Fibroblast of peridontal ligament (primary cell): ENCODE measurements at regions not wholly inside any gene's neighbourhood (a gene's known extent, or its start where the extent isn't known, plus 50 kb on each side); places are given as distances from the start of the nearest gene placed in this dataset.
"Not testable (repeated sequence)": the region's sequence is repeated elsewhere in the genome, so short reads cannot be mapped to it uniquely, and the experiment has no call there.

Experiments
- DNase-seq: peaks from one replicate; pipeline ENCODE4 v3.0.0-alpha.2; 2010; ENCODE audit errors: extremely low read depth

- DNase-seq = no peak
Observed at GRCh38 chrX:121298499-121298898, 251.1 kb downstream of the GLUD2 start.

DNA sequence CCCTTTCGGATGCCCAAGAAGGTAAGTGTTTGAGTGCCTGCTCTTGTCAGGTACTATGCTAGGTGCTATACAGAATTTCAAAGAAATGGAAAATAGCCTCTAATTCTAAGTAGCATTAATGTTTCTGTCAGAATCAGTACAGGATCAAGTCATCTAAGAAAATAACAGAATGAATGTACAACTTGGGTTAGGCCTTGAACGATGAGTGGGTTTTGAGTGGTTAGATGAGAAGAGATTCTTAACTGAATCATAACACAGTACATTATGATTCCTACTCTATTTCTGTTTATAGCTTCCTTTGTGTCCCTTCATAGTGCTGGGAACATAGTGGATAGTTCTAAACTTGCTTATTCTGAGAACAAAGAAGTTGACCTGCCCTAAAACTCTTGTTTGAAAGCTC lies 253.9 kb downstream of the GLUD2 start:
- no peak for DNase-seq

GRCh38 chrX:121301822-121302221 lies 254.4 kb downstream of the GLUD2 start:
- DNase-seq = no peak

GRCh38 chrX:121307449-121307848 lies 260.0 kb downstream of the GLUD2 start:
- DNase-seq = no peak

DNA sequence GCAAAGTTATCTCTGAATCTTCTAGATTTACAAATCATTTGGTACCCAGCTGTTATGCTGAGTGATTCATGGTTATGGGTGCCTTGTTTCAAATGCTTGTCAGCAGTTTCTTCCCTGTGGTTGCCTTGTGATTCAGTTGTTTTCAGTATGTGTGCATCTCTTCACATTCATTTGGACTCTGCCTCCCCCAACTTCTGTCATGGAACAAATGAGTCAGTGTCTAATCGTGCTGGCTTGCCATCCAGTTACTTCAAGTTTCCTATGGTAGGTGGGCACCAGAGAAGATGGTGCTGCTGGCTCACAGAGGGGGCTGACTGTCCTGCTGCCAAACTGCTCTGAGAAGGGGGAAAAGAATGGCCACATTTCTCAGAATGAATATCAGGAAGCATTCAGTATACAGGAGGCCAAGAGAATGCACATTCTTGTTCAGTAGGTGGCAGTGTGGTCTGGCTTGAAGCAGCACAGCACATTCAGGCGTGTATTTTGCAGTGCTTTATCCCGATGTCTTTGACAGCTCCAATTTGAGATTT lies 260.9 kb downstream of the GLUD2 start:
- DNase-seq = peak; percentile 19

- DNase-seq = no peak
Observed at GRCh38 chrX:121310820-121311219, 263.4 kb downstream of the GLUD2 start.

- DNase-seq = no peak
Observed at GRCh38 chrX:121320441-121320840, 273.0 kb downstream of the GLUD2 start.

DNA sequence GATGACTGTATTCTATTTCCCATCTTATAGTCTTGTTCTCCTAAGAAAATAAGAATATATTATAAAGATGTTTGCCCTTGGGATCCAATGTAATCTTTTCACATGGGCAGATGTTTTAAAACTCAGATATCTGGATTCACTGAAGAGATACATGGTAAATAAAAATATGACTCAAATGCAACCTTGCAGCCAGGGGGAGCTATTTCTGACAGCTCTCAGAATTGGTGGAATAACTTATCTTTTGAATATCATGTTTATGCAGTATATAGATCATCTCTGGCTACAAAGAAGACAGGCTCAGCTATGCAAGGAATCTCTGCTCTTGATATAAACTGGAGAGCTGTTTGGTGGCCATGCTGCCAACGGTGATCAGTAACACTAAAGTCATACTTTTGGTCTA lies 274.7 kb downstream of the GLUD2 start:
- DNase-seq = no peak

- DNase-seq = no peak
Observed at GRCh38 chrX:121323337-121323736, 275.9 kb downstream of the GLUD2 start.

DNA sequence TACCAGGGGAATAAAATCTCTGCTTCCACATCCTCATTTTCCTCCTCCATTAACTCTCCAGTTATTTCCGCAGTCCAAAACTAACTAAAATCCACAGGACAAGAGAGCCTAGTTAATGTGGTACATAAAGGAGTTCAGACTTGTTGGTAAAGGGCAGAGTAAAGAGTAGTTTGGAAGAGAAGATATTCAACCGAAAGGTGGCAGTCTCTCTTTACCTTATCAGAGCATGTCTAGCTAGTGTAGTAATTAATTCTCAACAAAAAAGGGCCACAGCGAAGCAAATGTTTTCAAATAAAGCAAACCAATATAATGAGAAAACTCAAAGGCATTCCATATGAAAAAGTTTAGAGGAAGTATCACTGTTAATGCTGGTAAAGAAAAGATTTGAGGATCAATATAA lies 286.5 kb downstream of the GLUD2 start:
- no peak for DNase-seq

DNA sequence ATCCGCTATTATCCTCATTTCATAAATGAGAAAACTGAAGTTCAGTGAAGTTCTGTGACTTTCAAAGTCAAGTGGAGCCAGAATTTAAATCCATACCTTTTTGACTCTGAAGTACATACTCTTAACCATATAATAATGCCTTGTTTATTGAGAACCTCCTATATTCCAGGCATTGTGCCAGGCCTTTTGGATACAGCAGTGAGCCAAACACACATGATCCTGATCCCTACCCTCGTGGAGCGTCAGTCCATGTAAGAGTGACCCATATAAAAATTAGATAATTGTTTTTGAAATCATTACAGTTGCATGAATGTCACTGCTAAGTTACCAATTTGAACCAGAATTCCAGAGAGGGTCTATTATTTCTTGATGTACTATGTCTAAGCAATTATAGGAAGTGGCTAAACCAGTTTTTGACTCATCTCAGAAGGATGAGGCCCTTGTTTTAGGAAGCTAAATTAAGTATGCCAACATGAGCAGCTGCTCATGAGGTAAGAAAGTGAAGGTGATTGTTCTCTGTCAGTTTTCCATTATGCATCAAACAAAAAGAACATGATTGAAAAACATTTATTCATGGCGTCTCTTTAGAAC lies 289.5 kb downstream of the GLUD2 start:
- DNase-seq = no peak

DNA sequence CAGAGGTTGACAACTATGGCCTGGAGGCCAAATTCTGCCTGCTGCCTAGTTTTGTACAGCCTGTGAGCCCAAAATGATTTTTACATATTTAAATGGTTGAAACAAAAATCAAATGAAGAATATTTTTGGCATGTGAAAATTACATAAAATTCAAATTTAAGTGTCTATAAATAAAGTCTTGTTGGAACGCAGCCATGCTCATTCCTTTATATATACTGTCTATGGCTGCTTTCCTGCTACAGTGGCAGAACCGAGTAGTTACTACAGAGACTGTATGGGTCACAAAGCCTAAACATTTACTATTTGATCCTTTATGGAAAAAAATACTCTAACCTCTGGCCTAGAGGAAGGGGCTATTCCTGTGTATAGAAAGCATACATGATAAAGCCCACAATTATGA lies 290.4 kb downstream of the GLUD2 start:
- no peak for DNase-seq

- no peak for DNase-seq
Observed at GRCh38 chrX:121349263-121349662, 301.9 kb downstream of the GLUD2 start.

GRCh38 chrX:121356139-121356849 lies 308.9 kb downstream of the GLUD2 start:
- no peak for DNase-seq

GRCh38 chrX:121356850-121357171 lies 309.4 kb downstream of the GLUD2 start:
- DNase-seq = no peak

DNA sequence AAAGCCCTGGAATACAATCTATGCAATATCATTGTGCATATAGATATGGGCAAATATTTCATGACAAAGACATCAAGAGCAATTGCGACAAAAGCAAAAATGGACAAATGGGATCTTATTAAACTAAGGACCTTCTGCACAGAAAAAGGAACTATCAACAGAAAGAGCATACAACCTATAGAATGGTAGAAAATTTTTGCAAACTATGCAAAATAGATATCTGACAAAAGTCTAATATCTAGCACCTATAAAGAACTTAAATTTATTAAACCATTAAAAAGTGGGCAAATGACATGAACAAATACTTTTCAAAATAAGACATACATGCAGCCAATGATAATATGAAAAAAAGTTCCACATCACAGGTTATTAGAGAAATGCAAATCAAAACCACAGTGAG lies 312.9 kb downstream of the GLUD2 start:
- no peak for DNase-seq

GRCh38 chrX:121365572-121366161 lies 318.3 kb downstream of the GLUD2 start:
- no peak for DNase-seq

DNA sequence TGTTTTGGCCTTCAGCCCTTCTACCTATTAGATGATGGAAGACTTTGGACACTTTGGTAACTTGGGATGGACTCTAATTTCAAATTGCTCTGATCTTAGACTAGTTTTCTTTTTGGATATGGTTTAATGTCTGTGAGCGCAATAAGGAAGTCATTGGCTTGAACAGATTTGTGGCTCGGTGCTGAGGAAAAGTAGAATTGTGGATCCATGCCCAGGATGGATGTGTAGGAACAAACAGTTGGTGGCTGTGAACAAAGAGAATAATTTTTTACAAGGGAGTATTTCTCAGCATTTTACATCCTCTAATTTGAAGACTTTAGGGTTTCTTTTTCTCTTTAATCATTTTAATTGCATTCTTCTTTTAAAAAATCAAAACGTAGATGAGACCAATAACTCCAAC lies 327.1 kb downstream of the GLUD2 start:
- no peak for DNase-seq

GRCh38 chrX:121381915-121382314 lies 334.5 kb downstream of the GLUD2 start:
- not testable (repeated sequence) for DNase-seq

DNA sequence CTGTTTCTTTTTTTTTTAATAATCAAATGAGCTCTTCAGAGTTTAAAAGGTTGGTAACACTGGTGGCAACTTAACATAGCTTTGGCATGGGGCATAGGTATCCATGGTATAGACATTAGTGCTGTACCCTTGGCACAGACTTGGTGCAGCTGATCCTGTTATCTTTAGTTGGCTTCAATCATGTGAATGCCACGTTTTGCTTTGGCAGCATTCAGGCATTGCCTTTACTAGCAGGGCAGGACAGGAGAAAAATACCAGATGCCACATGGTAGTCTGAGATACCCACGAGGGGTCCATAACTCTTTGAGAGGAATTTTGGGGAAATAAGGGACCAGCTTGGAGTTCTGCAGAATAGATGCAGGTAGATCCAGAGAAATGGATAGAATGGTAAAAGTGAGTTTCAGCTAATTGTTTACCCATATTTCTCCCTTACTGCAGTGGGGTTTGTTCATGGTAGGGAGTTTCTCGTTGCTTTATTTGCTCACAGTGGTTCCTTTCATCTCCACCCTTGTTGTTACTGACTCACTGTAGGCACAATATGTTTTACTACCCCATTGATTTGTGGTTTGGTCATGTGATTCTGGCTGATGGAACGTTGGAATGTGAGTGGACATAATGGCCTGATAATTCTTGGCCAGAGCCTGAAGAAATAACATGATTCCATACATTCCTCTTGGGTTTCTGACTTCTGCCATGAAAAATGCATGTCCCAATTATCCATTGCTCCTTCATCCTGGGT lies 342.7 kb downstream of the GLUD2 start:
- no peak for DNase-seq

DNA sequence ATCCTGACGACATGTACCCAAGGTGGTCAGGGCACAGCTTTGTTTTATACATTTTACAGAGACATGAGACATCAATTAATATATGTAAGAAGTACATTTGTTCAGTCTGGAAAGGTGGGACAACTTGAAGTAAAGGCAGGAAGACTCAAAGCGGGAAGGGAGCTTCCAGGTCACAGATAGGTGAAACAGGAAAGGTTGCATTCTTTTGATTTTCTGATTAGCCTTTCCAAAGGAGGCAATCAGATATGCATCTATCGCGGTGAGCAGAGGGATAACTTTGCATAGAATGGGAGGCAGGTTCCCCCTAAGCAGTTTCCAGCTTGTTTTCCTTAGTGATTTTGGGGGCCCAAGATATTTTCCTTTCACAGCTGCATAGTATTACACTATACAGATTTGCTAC lies 358.4 kb downstream of the GLUD2 start:
- DNase-seq = no peak

GRCh38 chrX:121407627-121408026 lies 360.2 kb downstream of the GLUD2 start:
- no peak for DNase-seq

DNA sequence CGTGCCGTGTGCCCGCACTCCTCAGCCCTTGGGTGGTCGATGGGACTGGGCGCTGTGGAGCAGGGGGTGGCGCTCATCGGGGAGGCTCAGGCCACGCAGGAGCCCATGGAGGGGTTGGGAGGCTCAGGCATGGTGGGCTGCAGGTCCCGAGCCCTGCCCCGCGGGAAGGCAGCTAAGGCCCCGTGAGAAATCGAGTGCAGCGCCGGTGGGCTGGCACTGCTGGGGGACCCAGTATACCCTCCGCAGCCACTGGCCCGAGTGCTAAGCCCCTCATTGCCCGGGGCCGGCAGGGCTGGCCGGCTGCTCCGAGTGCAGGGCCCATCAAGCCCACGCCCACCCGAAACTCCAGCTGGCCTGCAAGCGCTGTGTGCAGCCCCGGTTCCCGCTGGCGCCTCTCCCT lies 384.1 kb downstream of the GLUD2 start:
- not testable (repeated sequence) for DNase-seq
